ENCODE measurements at regions not wholly inside any gene's neighbourhood (a gene's known extent, or its start where the extent isn't known, plus 50 kb on each side); places are given as distances from the start of the nearest gene placed in this dataset.

DNA sequence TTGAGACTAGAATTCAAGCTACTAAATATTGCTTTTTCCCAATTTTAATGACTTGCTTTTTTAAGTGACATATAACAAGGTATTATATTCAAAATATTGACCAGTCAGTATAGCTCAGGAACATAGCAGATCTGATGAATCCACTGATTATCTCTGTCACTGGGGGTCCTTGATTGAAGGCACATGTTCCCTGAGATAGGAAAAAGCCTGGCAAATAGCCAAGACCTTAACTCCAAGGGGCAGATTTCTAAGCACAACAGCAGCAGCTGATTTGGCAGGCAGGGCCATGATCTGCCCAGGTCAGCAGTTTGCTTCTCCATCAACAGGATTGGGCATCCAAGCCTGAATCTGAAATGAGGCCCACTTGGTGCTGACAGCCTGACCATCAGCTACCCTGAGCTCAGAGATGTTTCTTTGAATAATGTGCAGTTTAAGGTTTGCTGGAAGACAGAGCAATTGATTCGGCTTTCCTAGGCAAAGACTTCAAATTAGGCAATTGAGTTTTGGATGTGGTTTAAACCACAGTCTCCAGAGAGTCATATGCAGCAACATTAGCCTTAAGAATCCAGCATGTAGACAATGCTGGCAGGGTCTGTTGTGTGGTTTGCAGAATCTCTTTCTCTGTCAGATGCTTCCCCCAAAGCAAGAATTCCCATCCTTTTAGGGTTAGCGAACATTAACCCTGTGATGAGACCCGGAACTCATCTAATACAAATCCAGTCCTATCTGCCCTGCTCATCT lies 352.6 kb downstream of the ADRA2A start:
- H3K4me2 ChIP-seq, result no peak overlapping the region
- no TSS peak for BruUV-seq (replicated peaks)
- no peaks in the 10 kb centered on the region for H4K20me1 ChIP-seq (ENCODE audit: insufficient read depth)
- no peaks in the 10 kb centered on the region for H3K36me3 ChIP-seq (ENCODE audit: low read depth)
- TF ChIP-seq EZH2 (IDR thresholded peaks at IDR 0.05; ENCODE audit: low read depth), result no peak
- TF ChIP-seq, protein P1, sequence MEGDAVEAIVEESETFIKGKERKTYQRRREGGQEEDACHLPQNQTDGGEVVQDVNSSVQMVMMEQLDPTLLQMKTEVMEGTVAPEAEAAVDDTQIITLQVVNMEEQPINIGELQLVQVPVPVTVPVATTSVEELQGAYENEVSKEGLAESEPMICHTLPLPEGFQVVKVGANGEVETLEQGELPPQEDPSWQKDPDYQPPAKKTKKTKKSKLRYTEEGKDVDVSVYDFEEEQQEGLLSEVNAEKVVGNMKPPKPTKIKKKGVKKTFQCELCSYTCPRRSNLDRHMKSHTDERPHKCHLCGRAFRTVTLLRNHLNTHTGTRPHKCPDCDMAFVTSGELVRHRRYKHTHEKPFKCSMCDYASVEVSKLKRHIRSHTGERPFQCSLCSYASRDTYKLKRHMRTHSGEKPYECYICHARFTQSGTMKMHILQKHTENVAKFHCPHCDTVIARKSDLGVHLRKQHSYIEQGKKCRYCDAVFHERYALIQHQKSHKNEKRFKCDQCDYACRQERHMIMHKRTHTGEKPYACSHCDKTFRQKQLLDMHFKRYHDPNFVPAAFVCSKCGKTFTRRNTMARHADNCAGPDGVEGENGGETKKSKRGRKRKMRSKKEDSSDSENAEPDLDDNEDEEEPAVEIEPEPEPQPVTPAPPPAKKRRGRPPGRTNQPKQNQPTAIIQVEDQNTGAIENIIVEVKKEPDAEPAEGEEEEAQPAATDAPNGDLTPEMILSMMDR (conservative IDR thresholded peaks at IDR 0.05), result no peak
- no peaks in the 10 kb centered on the region for H3K27me3 ChIP-seq (ENCODE audit: insufficient read depth, low read depth)
- POLR2A ChIA-PET (ENCODE audit: unreplicated experiment), result no interaction called here
- DNase-seq, result no peak
- no peak overlapping the region for H3K4me3 ChIP-seq
- H3K79me2 ChIP-seq (ENCODE audit: low read depth), result no peaks in the 10 kb centered on the region
- H3K9me2 ChIP-seq (ENCODE audit: insufficient read depth), result no peaks in the 10 kb centered on the region
- CTCF ChIA-PET, result no interaction called here
- H3K4me1 ChIP-seq (replicated peaks; ENCODE audit: insufficient read depth), result no peaks in the 10 kb centered on the region
- H3K9me3 ChIP-seq (ENCODE audit: insufficient read depth, low read depth), result no peaks in the 10 kb centered on the region
- intact Hi-C loops (cut with micrococcal nuclease; ENCODE audit: unreplicated experiment), result no loop called here
- no peak overlapping the region for H2AFZ ChIP-seq
- H3F3A ChIP-seq (ENCODE audit: insufficient read depth, low read depth), result no peaks in the 10 kb centered on the region
- H3K27ac ChIP-seq, result no peak overlapping the region

DNA sequence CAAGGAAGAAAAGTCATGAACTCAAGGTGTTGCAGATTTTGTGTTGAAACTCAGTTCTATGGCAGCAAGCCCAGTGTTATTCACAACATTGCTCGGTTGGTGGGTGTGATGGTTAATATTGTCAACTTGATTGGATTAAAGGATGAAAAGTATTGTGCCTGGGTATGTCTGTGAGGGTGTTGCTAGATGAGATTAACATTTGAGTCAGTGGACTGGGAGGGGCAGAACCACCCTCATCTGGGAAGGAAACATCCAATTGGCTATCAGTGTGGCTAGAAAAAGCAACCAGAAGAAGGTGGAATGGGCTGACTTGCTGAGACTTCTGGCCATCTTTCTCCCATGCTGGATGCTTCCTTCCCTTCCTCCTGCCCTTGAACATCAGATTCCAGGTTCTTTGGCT lies 353.2 kb downstream of the ADRA2A start:
- no peaks in the 10 kb centered on the region for H3K79me2 ChIP-seq (ENCODE audit: low read depth)
- TF ChIP-seq, protein P1 (conservative IDR thresholded peaks at IDR 0.05), result no peak
- TF ChIP-seq EZH2 (IDR thresholded peaks at IDR 0.05; ENCODE audit: low read depth), result no peak
- no peaks in the 10 kb centered on the region for H3K9me3 ChIP-seq (ENCODE audit: insufficient read depth, low read depth)
- H3K4me1 ChIP-seq (replicated peaks; ENCODE audit: insufficient read depth), result no peaks in the 10 kb centered on the region
- no peak for DNase-seq
- ChIA-PET POLR2A (ENCODE audit: unreplicated experiment) (no interaction called here), CTCF (no interaction called here)
- no peaks in the 10 kb centered on the region for H3K9me2 ChIP-seq (ENCODE audit: insufficient read depth)
- H3K4me2 ChIP-seq, result no peak overlapping the region
- intact Hi-C loops (cut with micrococcal nuclease; ENCODE audit: unreplicated experiment), result no loop called here
- H3K27ac ChIP-seq, result no peak overlapping the region
- H3F3A ChIP-seq (ENCODE audit: insufficient read depth, low read depth), result no peaks in the 10 kb centered on the region
- no TSS peak for BruUV-seq (replicated peaks)
- H2AFZ ChIP-seq, result no peak overlapping the region
- H3K4me3 ChIP-seq, result no peak overlapping the region
- no peaks in the 10 kb centered on the region for H3K27me3 ChIP-seq (ENCODE audit: insufficient read depth, low read depth)
- H4K20me1 ChIP-seq (ENCODE audit: insufficient read depth), result no peaks in the 10 kb centered on the region
- no peaks in the 10 kb centered on the region for H3K36me3 ChIP-seq (ENCODE audit: low read depth)

DNA sequence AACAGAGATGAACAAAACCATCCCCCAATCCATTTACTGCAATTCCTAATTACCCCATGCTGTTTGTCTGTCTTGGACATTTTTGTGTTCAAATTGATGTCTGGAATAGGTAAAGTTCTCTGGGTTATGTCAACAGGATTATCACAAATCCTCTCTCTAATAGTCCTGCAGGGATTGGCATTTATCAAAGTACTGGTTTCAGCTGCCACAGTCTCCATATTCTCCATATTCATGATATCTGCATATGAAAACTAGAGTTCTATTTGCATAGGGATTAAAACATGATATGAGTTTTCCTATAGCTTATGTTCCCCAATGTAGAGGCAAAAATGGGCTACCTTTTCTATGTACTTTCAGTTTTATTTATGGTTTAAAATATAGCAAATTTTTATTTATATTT lies 355.8 kb downstream of the ADRA2A start:
- Histone ChIP-seq H3K9me3 (ENCODE audit: insufficient read depth, low read depth) (no peaks in the 10 kb centered on the region), H3K27ac (no peak overlapping the region), H4K20me1 (ENCODE audit: insufficient read depth) (no peaks in the 10 kb centered on the region), H3K4me1 (replicated peaks; ENCODE audit: insufficient read depth) (no peaks in the 10 kb centered on the region), H3K9me2 (ENCODE audit: insufficient read depth) (no peaks in the 10 kb centered on the region), H3K4me2 (no peak overlapping the region), H2AFZ (no peak overlapping the region), H3F3A (ENCODE audit: insufficient read depth, low read depth) (no peaks in the 10 kb centered on the region), H3K27me3 (ENCODE audit: insufficient read depth, low read depth) (no peaks in the 10 kb centered on the region), H3K79me2 (ENCODE audit: low read depth) (no peaks in the 10 kb centered on the region), H3K36me3 (ENCODE audit: low read depth) (no peaks in the 10 kb centered on the region), H3K4me3 (no peak overlapping the region)
- TF ChIP-seq, protein P1 (conservative IDR thresholded peaks at IDR 0.05), result no peak
- TF ChIP-seq EZH2 (IDR thresholded peaks at IDR 0.05; ENCODE audit: low read depth), result no peak
- ChIA-PET CTCF (no interaction called here), POLR2A (ENCODE audit: unreplicated experiment) (no interaction called here)
- BruUV-seq (replicated peaks), result no TSS peak
- intact Hi-C loops (cut with micrococcal nuclease; ENCODE audit: unreplicated experiment), result no loop called here
- DNase-seq, result no peak
